ENCODE measurements at regions not wholly inside any gene's neighbourhood (a gene's known extent, or its start where the extent isn't known, plus 50 kb on each side); places are given as distances from the start of the nearest gene placed in this dataset.

GRCh38 chr7:12085516-12085915, 125.6 kb upstream of the TMEM106B start:
- DNase-seq = no peak

DNA sequence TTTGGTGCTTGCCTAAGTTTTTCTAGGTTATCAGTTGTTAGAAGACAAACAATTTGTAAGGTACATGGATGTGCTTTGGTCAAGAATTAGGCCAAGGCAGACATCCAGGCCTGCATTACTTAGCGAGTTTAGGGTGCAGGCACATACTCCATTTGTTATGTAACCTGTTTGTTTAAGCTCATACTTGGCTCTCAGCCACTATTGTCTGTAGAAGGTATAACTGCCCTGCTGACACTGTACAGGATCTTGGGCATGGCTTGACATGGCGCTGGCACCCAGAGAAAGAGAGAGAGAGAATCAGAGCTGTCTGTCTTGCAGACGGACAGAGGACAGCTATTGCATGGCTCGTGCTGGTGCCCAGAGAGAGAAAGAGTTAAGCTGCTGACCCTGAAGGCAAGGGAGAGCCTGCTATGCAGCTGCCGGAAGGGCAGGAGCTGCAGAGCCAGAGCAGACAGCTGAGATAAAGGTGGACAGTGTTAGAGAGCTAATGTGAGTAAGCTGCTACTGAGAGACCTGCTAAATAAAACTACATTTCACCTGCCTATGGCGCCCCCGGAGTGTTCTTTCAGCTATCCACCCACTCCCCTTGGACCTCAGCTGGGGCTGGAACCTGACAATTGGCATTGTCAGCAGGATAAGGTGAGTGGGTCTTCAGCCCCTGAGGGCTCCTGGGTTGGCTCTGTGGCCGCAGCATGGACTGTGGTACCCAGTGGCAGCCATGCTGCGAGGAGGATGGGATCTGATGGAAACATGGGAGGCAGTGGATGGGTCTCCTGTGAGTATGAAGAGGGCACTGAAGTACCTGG, 120.9 kb upstream of the TMEM106B start:
- no peak for DNase-seq

DNA sequence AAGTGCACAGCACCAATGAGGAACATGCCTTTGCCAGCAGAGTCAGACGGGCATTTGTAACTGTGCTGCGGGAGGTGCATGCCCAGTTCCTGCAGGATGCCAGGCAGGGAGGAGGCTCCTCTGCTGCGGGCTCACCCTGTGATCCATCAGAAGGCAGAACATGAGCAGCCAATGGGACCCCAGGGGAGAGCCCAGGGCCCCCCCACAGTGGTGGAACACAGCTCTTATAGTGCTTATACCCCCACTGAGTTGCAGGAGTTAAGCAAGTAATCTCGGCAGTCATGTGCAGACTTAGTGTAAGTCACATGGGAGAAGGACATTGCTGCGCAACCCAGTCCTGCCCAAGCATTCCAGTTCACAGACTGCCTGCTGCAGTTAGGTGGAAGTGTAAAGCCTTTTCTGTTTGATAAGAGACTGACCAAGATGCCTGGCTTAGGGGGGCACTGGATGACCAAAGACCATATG, 120.3 kb upstream of the TMEM106B start:
- DNase-seq = no peak

GRCh38 chr7:12091231-12091630, 119.9 kb upstream of the TMEM106B start:
- DNase-seq = no peak

DNA sequence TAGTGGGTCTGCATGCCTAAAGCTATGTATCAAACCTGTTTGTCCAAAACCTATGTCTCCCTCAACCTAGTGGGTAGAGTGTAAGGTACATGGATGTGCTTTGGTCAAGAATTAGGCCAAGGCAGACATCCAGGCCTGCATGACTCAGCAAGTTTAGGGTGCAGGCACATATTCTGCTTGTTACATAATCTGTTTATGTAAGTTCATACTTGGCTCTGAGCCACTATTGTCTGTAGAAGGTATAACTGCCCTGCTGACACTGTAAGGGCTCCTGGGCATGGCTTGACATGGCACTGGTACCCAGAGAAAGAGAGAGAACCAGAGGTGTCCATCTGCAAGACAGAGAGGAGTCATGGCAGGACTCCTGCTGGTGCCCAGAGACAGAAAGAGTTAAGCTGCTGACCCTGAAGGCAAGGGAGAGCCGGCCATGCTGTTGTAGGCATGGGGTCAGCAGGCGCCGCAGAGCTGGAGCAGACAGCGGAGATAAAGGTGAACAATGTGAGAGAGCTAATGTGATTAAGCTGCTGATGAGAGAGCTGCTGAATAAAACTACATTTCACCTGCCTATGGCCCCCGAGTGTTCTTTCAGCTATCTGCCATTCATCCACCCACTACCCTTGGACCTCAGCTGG, 118.5 kb upstream of the TMEM106B start:
- DNase-seq = no peak

- DNase-seq = no peak
These were observed 117.7 kb upstream of the TMEM106B start for GRCh38 chr7:12093365-12093764.

DNA sequence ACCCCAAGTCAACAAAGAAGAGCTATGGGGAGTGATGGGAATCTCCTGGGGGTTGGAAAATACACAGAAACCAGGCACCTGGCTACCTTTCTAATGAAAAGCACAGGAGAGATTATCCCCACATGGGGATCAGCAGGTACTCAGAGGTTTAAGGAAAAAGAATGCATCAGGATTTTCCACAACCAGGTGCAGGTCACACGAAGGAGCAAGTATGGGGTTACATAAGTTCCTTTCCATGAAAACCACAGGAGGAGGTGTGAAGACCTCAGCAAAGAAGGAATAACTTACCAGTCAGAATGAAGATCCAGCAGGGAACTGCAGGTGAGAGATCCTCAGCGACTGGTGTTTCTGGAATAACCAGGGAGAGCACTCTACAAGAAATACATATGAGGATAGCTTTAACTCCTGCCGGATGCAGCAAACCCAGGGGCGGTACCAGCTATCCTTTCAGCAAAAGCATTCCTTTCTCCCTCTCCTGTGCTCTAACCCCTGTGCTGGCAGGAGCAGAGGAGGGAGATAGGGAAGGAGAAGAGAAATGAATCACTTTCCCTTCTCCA, 116.7 kb upstream of the TMEM106B start:
- no peak for DNase-seq

DNA sequence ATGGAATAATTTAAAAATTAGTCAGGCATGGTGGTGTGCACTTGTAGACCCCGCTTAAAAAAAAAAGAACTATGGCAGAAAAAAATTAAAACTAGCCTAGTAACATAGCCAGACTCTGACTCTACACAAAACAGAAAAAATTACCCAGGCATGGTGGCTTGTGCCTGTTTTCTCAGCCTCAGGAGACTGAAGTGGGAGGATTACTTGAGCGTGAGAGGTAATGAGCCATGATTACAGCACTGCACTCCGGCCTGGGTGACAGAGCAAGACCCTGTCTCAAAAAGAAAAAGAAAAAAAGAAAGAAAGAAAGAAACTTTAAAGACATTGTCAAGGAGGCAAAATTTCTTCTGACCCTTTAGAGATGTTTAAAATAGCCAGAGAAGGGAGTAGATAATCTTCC, 109.0 kb upstream of the TMEM106B start:
- DNase-seq = no peak

DNA sequence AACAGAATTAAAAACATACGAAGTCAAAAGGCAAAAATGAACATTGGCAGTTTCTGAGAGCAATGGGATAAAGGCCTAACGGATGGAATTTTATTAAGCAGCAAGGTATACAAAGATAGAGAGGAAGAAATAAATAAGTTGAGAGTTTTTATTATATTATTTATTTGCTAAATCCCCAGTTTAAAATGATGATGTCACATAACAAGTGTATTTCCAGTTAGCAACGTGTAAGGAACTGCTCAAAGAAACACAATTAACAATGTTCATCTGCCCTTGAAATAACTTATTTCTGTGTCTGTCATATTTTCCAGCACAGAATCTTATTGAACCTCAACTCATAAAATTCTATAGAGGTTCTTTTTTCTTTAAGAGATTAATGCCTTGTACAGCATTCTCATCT, 108.6 kb upstream of the TMEM106B start:
- no peak for DNase-seq

DNA sequence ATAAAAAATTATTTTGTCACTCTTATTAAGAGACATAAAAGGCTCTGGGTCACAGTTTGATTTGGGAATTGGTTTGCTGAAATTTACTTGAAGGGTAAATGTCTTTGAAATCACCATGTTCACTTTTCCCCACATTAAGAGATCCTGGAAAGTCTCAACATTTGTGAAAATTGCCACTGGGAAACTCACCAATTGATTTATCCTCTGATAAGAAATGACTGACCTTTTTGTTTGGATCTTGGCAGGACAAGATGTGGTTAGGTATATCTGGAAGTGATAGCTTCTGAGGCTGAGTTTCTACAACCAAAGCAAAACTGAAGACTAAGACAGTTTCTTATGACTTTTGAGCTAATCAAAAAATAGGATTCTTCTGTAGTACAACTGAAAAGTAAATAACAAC, 107.1 kb upstream of the TMEM106B start:
- no peak for DNase-seq

GRCh38 chr7:12107381-12107780, 103.7 kb upstream of the TMEM106B start:
- no peak for DNase-seq

- no peak for DNase-seq
These were observed 103.2 kb upstream of the TMEM106B start for GRCh38 chr7:12107841-12108254.

GRCh38 chr7:12110425-12110824, 100.7 kb upstream of the TMEM106B start:
- no peak for DNase-seq

GRCh38 chr7:12111422-12112405, 99.4 kb upstream of the TMEM106B start:
- DNase-seq = no peak

DNA sequence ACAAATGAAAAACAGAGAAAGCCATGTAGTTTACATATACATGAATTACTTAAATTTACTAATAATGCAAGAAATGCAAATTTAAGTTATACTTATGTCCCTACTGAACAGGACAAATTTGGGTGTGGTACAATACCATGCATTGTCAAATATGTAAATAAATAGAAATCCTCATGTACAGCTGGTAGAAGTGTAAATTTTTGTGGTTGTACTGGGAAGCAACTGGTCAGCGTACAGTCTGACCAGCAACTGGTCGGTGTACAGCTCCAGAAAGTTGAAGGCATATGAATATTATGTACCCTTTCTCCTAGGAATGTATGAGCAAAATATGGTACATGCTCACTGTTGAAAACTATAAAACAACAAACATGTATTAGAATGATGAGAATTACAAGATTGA, 93.9 kb upstream of the TMEM106B start:
- DNase-seq = no peak

DNA sequence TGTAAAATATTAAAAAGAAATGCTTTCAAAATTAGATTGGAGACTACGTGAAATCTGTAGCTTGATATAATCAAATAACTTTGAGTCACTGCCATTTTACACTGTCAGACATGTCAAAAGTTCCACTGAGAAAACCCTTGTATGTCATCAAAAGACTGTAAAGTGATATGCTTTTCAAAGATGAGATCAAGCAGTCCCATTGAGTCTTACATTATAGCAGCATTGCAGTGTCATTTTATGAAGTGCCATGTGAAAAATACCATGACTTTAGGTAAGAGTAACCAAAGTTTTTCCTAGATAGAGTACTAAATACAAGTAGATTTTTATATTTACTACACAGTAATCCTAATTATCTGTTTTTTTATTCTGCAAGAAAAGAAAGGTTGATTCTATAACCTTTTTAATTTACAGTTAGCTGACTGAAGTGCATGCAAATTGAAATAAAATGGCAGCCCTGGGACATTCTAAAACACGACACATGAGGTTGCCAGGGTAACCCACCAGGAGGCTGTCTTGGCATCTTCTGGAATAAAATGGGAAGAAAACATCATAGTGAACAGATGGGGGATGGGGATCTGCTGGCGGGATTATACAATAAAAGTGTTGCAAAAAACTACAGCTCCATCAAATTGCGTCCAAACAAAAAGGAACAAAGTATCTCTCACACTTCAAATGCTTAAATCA, 91.3 kb upstream of the TMEM106B start:
- DNase-seq = no peak

GRCh38 chr7:12120632-12121031, 90.5 kb upstream of the TMEM106B start:
- DNase-seq = no peak

GRCh38 chr7:12123172-12123571, 87.9 kb upstream of the TMEM106B start:
- no peak for DNase-seq

DNA sequence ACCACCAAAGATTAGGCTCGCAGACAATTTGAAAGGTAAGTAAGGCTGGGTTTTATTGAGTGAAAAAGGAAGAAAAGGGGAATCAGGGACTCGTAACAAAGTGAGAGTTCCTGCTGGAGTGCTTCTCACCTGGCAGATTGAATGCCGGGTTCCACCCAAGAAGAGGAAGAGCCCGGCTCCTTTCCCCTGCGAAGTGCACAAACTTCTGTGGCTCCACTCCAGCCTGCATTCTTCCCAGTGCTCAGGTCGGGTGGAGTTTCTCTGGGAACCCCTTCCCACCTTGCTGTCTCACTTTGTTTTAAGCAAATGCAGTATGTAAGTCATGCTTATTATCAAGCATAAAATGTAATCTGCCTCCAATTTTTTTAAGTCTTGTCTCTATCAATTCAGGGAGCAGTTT, 87.1 kb upstream of the TMEM106B start:
- DNase-seq = no peak

DNA sequence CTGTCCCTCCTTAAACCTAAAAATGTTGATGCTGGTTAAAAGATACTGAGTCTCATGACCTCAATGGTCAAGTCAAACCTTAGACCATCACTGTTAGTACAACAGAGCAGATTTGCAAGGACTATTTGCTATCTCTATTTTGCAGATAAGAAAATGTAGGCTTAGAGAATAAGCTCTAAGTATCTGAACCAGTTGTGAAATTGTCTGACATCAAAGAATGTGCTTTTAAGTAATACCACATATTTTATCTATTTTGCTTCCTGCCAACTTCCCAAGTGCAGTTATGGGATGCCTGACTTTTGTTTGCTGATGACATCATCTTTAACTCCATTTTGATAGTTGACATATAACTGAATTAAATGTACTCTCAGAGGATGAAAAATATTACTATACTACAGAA, 83.6 kb upstream of the TMEM106B start:
- DNase-seq = no peak

- DNase-seq = no peak
These were observed 80.5 kb upstream of the TMEM106B start for GRCh38 chr7:12130609-12131008.

GRCh38 chr7:12131122-12131521, 80.0 kb upstream of the TMEM106B start:
- no peak for DNase-seq

All from activated effector memory CD4-positive, alpha-beta T cell treated with Interleukin-2 at 50 U/mL for 16 hours (primary cell).